ENCODE measurements at regions not wholly inside any gene's neighbourhood (a gene's known extent, or its start where the extent isn't known, plus 50 kb on each side); places are given as distances from the start of the nearest gene placed in this dataset.
"Not testable (repeated sequence)": the region's sequence is repeated elsewhere in the genome, so short reads cannot be mapped to it uniquely, and the experiment has no call there.

- TF ChIP-seq ZBTB5 (IDR thresholded peaks at IDR 0.05); RUNX1 (IDR thresholded peaks at IDR 0.05; ENCODE audit: low read depth); RNF2 (IDR thresholded peaks at IDR 0.05); ZBTB7A (IDR thresholded peaks at IDR 0.05; ENCODE audit: borderline replicate concordance, control insufficient read depth, low read depth, low read length); JUN (IDR thresholded peaks at IDR 0.05; ENCODE audit: borderline replicate concordance, low read depth, low read length); JUN (CRISPR knock-in tag; IDR thresholded peaks at IDR 0.05; ENCODE audit: borderline replicate concordance); SMAD1 (IDR thresholded peaks at IDR 0.05; ENCODE audit: low read depth, low read length, partially characterized antibody); CTCF (IDR thresholded peaks at IDR 0.05 in 2 of 3, conservative IDR thresholded peaks at IDR 0.05 in 1 of 3; ENCODE audit: insufficient read depth in 2 of 3, low read depth in 1 of 3, low read length in 3 of 3); RBM22 (IDR thresholded peaks at IDR 0.05; ENCODE audit: low read depth, low read length, poor library complexity, severe bottlenecking); ZNF717 (CRISPR knock-in tag; IDR thresholded peaks at IDR 0.05): not testable (repeated sequence)
Observed at GRCh38 chr17:46414559-46414958, 53.0 kb upstream of the ARL17B start.
